Lower leg skin (tissue), 4 donors: ENCODE measurements at regions not wholly inside any gene's neighbourhood (a gene's known extent, or its start where the extent isn't known, plus 50 kb on each side); places are given as distances from the start of the nearest gene placed in this dataset.
"Not testable (repeated sequence)": the region's sequence is repeated elsewhere in the genome, so short reads cannot be mapped to it uniquely, and the experiment has no call there.

ENCODE experiments used
- DNase-seq, 2 donors: peaks; one replicate each; pipeline ENCODE4 v3.0.0-alpha.2; 2019; ENCODE audit warnings: low spot score in 2 of 2
- H3K4me3 ChIP-seq: fragments of 200-600 bp; sonication (generic); 2 replicates; pipeline ENCODE4 v1.5.1; 2017; ENCODE audit warnings: mild to moderate bottlenecking, low read depth; ENCODE audit not compliant: poor library complexity, severe bottlenecking
- CTCF ChIP-seq, 3 donors: fragments of 450-650 bp; IDR thresholded peaks; one replicate each; pipeline ENCODE4 v1.5.1; 2016; ENCODE audit warnings: antibody characterized with exemption in 3 of 3, mild to moderate bottlenecking in 3 of 3, moderate library complexity in 2 of 3
- POLR2A ChIP-seq, 2 donors: fragments of 450-650 bp; IDR thresholded peaks; one replicate each; pipeline ENCODE4 v1.6.1; 2016 to 2017; ENCODE audit warnings: antibody characterized with exemption in 2 of 2, mild to moderate bottlenecking in 1 of 2, moderate library complexity in 1 of 2
- WGBS, 2 donors: methylation state at CpG; one replicate each; pipeline ENCODE4 v1.1.5; 2018; 5-methylcytosine and 5-hydroxymethylcytosine counted together
- intact Hi-C: fragments of 100-400 bp; cut with DNase I; formaldehyde crosslinking; loops from one replicate; pipeline ENCODE4 v1.15.0; 2023; ENCODE audit warnings: low total_unique reads

- H3K4me3 ChIP-seq, result no peak overlapping the region
- WGBS, 2 donors, result 47 to 61% methylated on average over 2 of the region's 2 CpGs
- no peak for DNase-seq
- intact Hi-C loops, result no loop called here
- no peak for TF ChIP-seq CTCF (IDR thresholded peaks at IDR 0.05)
- TF ChIP-seq POLR2A (IDR thresholded peaks at IDR 0.05), result no peak
Measured at GRCh38 chr10:23493711-23494110, 54.8 kb downstream of the OTUD1 start.

DNA sequence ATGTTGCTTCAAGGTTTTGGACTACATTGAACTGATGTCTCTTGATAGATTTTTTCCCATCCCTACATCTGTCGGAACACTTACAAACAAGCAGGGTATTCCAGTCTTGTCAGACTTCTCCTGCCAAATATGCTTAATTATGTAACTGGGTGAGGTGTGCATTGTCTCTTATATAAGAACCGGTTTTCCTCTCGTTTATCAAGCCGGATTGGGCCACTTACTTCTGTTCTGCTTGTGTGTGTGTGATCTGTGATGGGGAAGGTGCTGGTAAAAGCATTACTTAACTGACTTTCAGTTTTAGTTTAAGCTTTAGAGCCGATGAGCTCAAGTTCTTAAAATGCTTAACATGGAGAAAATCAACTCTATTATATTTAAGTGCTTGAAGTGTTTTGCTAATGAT, 57.9 kb downstream of the OTUD1 start:
- intact Hi-C loops, result no loop called here
- TF ChIP-seq POLR2A (IDR thresholded peaks at IDR 0.05) (no peak), CTCF (IDR thresholded peaks at IDR 0.05) (no peak)
- 45 to 51% methylated on average over 5 of the region's 5 CpGs for WGBS, 2 donors
- no peak overlapping the region for H3K4me3 ChIP-seq
- no peak for DNase-seq

DNA sequence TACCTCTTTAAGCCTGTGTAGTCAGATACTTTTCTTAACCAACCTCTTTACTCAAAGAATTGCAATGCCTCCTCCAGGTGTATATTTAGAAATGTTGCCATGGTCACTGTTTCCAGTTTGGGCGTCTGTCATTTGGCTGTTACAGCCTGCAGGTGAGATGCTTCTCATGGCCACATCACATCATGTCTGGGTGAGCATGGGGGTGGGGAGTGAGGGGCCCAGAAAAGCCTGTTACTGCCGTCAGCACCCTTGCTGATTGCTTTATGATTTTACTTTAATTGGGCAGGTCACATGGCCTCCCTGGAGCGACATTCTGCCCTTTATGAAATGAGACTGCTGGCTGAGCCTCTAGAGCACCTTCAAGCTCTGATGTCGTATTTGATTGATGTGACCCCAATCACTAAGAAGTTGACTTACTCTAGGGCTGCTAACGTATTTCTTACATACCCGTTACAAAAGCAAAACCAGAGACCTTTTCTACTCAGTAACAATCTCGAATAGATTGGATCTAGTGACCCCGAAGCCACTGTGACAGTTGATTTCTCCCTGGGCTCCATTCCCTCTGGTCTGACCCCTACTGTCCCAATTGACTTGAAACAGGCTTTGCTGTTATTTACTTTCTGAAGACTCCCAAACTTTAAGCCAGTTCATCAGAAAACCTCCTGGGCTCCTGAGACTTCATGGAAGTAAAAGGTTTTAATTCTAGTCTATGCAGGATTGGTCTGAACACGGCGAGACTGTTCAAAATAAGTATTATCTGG, 60.7 kb downstream of the OTUD1 start:
- peak in 1 of 2 donors; percentile 21 for DNase-seq
- TF ChIP-seq CTCF (IDR thresholded peaks at IDR 0.05) (no peak), POLR2A (IDR thresholded peaks at IDR 0.05) (no peak)
- intact Hi-C loops, result no loop called here
- H3K4me3 ChIP-seq, result no peak overlapping the region
- WGBS, 2 donors, result 37 to 45% methylated on average over 10 of the region's 10 CpGs

GRCh38 chr10:23505797-23506465, 67.1 kb downstream of the OTUD1 start:
- TF ChIP-seq POLR2A (IDR thresholded peaks at IDR 0.05), result no peak
- TF ChIP-seq CTCF (IDR thresholded peaks at IDR 0.05), result no peak
- no peak overlapping the region for H3K4me3 ChIP-seq
- WGBS, 2 donors, result 44 to 60% methylated on average over 4 of the region's 4 CpGs
- DNase-seq, result no peak
- intact Hi-C loops, result no loop called here

DNA sequence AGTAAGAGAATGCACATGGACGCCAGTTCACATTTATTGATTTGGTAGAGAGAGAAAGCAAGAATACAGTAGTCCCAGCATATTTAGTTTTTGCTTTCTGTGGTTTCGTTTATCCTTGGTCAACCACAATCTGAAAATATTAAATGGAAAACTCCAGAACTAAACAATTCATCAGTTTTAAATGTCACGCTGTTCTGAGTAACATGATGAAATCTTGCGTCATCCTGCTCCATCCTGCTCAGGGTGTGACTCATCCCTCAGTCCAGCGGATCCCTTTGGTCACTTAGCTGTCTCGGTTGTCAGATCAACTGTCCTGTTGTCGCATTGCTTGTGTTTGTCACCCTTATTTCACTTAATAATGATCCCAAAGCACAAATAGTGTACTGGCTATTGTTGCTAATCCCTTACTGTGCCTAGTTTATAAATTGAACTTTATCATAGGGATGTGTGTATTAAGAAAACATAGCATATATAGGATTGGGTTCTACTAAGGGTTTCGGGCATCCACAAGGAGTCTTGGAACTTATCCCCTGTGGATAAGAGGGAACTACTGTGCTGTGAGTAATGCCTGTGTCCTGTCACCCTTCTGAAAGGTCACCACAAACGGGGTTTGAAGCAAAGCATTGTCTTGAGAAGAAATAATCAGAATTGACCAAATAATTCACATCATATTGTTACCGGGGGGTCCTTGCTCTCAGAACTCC, 73.6 kb downstream of the OTUD1 start:
- intact Hi-C loops, result no loop called here
- DNase-seq, result no peak
- WGBS, 2 donors, result 77 to 84% methylated on average over 10 of the region's 10 CpGs
- TF ChIP-seq POLR2A (IDR thresholded peaks at IDR 0.05) (no peak), CTCF (IDR thresholded peaks at IDR 0.05) (no peak)
- no peak overlapping the region for H3K4me3 ChIP-seq

DNA sequence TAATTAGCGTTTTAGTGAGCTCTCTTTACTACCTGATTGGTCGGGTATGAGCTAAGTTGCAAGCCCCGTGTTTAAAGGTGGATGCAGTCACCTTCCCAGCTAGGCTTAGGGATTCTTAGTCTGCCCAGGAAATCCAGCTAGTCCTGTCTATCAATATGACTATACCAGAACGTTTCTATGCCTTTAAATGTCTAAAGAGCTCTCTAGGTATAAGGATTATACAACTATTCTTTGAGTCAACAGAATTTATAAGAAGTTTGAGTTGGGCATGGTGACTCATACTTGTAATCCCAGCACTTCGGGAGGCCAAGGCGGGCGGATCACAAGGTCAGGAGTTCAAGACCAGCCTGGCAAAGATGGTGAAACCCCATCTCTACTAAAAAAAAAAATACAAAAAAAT, 74.7 kb downstream of the OTUD1 start:
- 72 to 77% methylated on average over 7 of the region's 7 CpGs for WGBS, 2 donors
- DNase-seq, intact Hi-C loops, H3K4me3 ChIP-seq: not testable (repeated sequence)
